ENCODE measurements at regions not wholly inside any gene's neighbourhood (a gene's known extent, or its start where the extent isn't known, plus 50 kb on each side); places are given as distances from the start of the nearest gene placed in this dataset.

- no peak for TF ChIP-seq MAX (IDR thresholded peaks at IDR 0.05; ENCODE audit: low read depth, low read length)
- TF ChIP-seq CTCF (IDR thresholded peaks at IDR 0.05; ENCODE audit: low read depth, low read length), result no peak
- no peak for TF ChIP-seq POLR2A (IDR thresholded peaks at IDR 0.05; ENCODE audit: extremely low read depth, insufficient read length)
- TF ChIP-seq MYC (IDR thresholded peaks at IDR 0.05; ENCODE audit: low read depth, low read length), result no peak
These were observed 365.1 kb downstream of the WDR11 start for GRCh38 chr10:121216295-121216694.
